C4-2B (cell line): ENCODE measurements at regions not wholly inside any gene's neighbourhood (a gene's known extent, or its start where the extent isn't known, plus 50 kb on each side); places are given as distances from the start of the nearest gene placed in this dataset.

Experiments used
- CTCF ChIP-seq: fragments of 450-650 bp; conservative IDR thresholded peaks from 2 replicates; pipeline ENCODE4 v1.5.1; 2017; ENCODE audit warnings: mild to moderate bottlenecking
- ZFX ChIP-seq: fragments of 450-650 bp; IDR thresholded peaks from 2 replicates; pipeline ENCODE4 v1.6.1; 2017

GRCh38 chr10:109432281-109432680 is 491.0 kb downstream of the XPNPEP1 start:
- TF ChIP-seq CTCF = no peak
- no peak for TF ChIP-seq ZFX
